Neural progenitor cell (in vitro differentiated cells): ENCODE measurements at regions not wholly inside any gene's neighbourhood (a gene's known extent, or its start where the extent isn't known, plus 50 kb on each side); places are given as distances from the start of the nearest gene placed in this dataset.

Experiments
- CTCF ChIP-seq: fragments of 200-600 bp; sonication (generic); IDR thresholded peaks from 2 replicates; pipeline ENCODE4 v1.5.1; 2017; ENCODE audit warnings: antibody characterized with exemption, mild to moderate bottlenecking
- EZH2 ChIP-seq: fragments of 200-600 bp; sonication (generic); IDR thresholded peaks from 2 replicates; pipeline ENCODE4 v1.6.1; 2017; ENCODE audit warnings: antibody characterized with exemption, mild to moderate bottlenecking, moderate library complexity

- TF ChIP-seq CTCF, result no peak
- TF ChIP-seq EZH2, result no peak
These were observed 321.9 kb upstream of the NETO1 start for GRCh38 chr18:73189718-73190117.
